ENCODE measurements at regions not wholly inside any gene's neighbourhood (a gene's known extent, or its start where the extent isn't known, plus 50 kb on each side); places are given as distances from the start of the nearest gene placed in this dataset.
"Not testable (repeated sequence)": the region's sequence is repeated elsewhere in the genome, so short reads cannot be mapped to it uniquely, and the experiment has no call there.

- no peaks in the 10 kb centered on the region for H3K27me3 Mint-ChIP-seq
- peaks cover 7% of the 10 kb centered on the region for H3K4me1 Mint-ChIP-seq (ENCODE audit: low read depth)
- intact Hi-C loops (cut with micrococcal nuclease): loop anchor here (10.0 kb wide), 1 partner anchor 69 kb away; no protein-coding TSS in a partner anchor
- no peak overlapping the region for H3K4me3 Mint-ChIP-seq
- H3K9me3 Mint-ChIP-seq: no peaks in the 10 kb centered on the region
- no peaks in the 10 kb centered on the region for H3K36me3 Mint-ChIP-seq (ENCODE audit: low read depth)
- no peak overlapping the region for H3K27ac Mint-ChIP-seq
Observed at GRCh38 chr3:17833786-17834559, 91.5 kb upstream of the TBC1D5 start.

GRCh38 chr3:17832016-17832415 is 89.6 kb upstream of the TBC1D5 start:
- H3K9me3 Mint-ChIP-seq: no peaks in the 10 kb centered on the region
- no peaks in the 10 kb centered on the region for H3K27me3 Mint-ChIP-seq
- H3K27ac Mint-ChIP-seq: no peak overlapping the region
- H3K4me3 Mint-ChIP-seq: no peak overlapping the region
- intact Hi-C loops (cut with micrococcal nuclease): loop anchor here (10.0 kb wide), 1 partner anchor 67 kb away; no protein-coding TSS in a partner anchor
- H3K4me1 Mint-ChIP-seq (ENCODE audit: low read depth): peaks cover 7% of the 10 kb centered on the region
- no peaks in the 10 kb centered on the region for H3K36me3 Mint-ChIP-seq (ENCODE audit: low read depth)

GRCh38 chr3:17831366-17831765 is 88.9 kb upstream of the TBC1D5 start:
- Mint-ChIP-seq H3K27me3 (no peaks in the 10 kb centered on the region), H3K9me3 (no peaks in the 10 kb centered on the region)
- intact Hi-C loops (cut with micrococcal nuclease): loop anchor here (10.0 kb wide), 1 partner anchor 67 kb away; no protein-coding TSS in a partner anchor

GRCh38 chr3:17830788-17831187 is 88.4 kb upstream of the TBC1D5 start:
- intact Hi-C loops (cut with micrococcal nuclease): loop anchor here (10.0 kb wide), 1 partner anchor 66 kb away; no protein-coding TSS in a partner anchor
- peaks cover 7% of the 10 kb centered on the region for H3K4me1 Mint-ChIP-seq (ENCODE audit: low read depth)
- no peak overlapping the region for H3K27ac Mint-ChIP-seq
- no peaks in the 10 kb centered on the region for H3K27me3 Mint-ChIP-seq
- no peaks in the 10 kb centered on the region for H3K9me3 Mint-ChIP-seq
- no peaks in the 10 kb centered on the region for H3K36me3 Mint-ChIP-seq (ENCODE audit: low read depth)
- no peak overlapping the region for H3K4me3 Mint-ChIP-seq

More at GRCh38 chr3:17831366-17831765, 88.9 kb upstream of the TBC1D5 start:
- H3K4me1 Mint-ChIP-seq (ENCODE audit: low read depth): peaks cover 7% of the 10 kb centered on the region
- H3K36me3 Mint-ChIP-seq (ENCODE audit: low read depth): no peaks in the 10 kb centered on the region
- no peak overlapping the region for H3K27ac Mint-ChIP-seq
- H3K4me3 Mint-ChIP-seq: no peak overlapping the region

GRCh38 chr3:17828388-17828787 is 86.0 kb upstream of the TBC1D5 start:
- H3K36me3 Mint-ChIP-seq (ENCODE audit: low read depth): no peaks in the 10 kb centered on the region

GRCh38 chr3:17825298-17825697 is 82.9 kb upstream of the TBC1D5 start:
- Mint-ChIP-seq H3K4me3 (no peak overlapping the region), H3K4me1 (ENCODE audit: low read depth) (no peaks in the 10 kb centered on the region), H3K36me3 (ENCODE audit: low read depth) (no peaks in the 10 kb centered on the region), H3K27me3 (no peaks in the 10 kb centered on the region), H3K9me3 (no peaks in the 10 kb centered on the region), H3K27ac (no peak overlapping the region)
- intact Hi-C loops (cut with micrococcal nuclease): no loop called here

More at GRCh38 chr3:17828388-17828787, 86.0 kb upstream of the TBC1D5 start:
- Mint-ChIP-seq H3K9me3 (no peaks in the 10 kb centered on the region), H3K27ac (no peak overlapping the region), H3K27me3 (no peaks in the 10 kb centered on the region), H3K4me3 (no peak overlapping the region), H3K4me1 (ENCODE audit: low read depth) (peaks cover 7% of the 10 kb centered on the region)
- intact Hi-C loops (cut with micrococcal nuclease): no loop called here

- no peak overlapping the region for H3K27ac Mint-ChIP-seq
- H3K4me3 Mint-ChIP-seq: no peak overlapping the region
- no peaks in the 10 kb centered on the region for H3K4me1 Mint-ChIP-seq (ENCODE audit: low read depth)
- H3K9me3 Mint-ChIP-seq: no peaks in the 10 kb centered on the region
- H3K36me3 Mint-ChIP-seq (ENCODE audit: low read depth): no peaks in the 10 kb centered on the region
- H3K27me3 Mint-ChIP-seq: no peaks in the 10 kb centered on the region
- intact Hi-C loops (cut with micrococcal nuclease): no loop called here
Observed at GRCh38 chr3:17823816-17824215, 81.4 kb upstream of the TBC1D5 start.

- Mint-ChIP-seq H3K4me3 (no peak overlapping the region), H3K27me3 (no peaks in the 10 kb centered on the region), H3K36me3 (ENCODE audit: low read depth) (no peaks in the 10 kb centered on the region), H3K27ac (no peak overlapping the region), H3K4me1 (ENCODE audit: low read depth) (no peaks in the 10 kb centered on the region), H3K9me3 (no peaks in the 10 kb centered on the region)
- intact Hi-C loops (cut with micrococcal nuclease): no loop called here
Observed at GRCh38 chr3:17823036-17823435, 80.6 kb upstream of the TBC1D5 start.

GRCh38 chr3:17820704-17821103 is 78.3 kb upstream of the TBC1D5 start:
- no peaks in the 10 kb centered on the region for H3K27me3 Mint-ChIP-seq
- H3K4me1 Mint-ChIP-seq (ENCODE audit: low read depth): no peaks in the 10 kb centered on the region
- H3K27ac Mint-ChIP-seq: no peak overlapping the region
- H3K9me3 Mint-ChIP-seq: no peaks in the 10 kb centered on the region
- no peaks in the 10 kb centered on the region for H3K36me3 Mint-ChIP-seq (ENCODE audit: low read depth)
- H3K4me3 Mint-ChIP-seq: no peak overlapping the region
- intact Hi-C loops (cut with micrococcal nuclease): no loop called here

GRCh38 chr3:17820275-17820674 is 77.8 kb upstream of the TBC1D5 start:
- H3K4me1 Mint-ChIP-seq (ENCODE audit: low read depth): no peaks in the 10 kb centered on the region
- no peak overlapping the region for H3K4me3 Mint-ChIP-seq
- H3K27ac Mint-ChIP-seq: no peak overlapping the region
- no peaks in the 10 kb centered on the region for H3K36me3 Mint-ChIP-seq (ENCODE audit: low read depth)
- H3K9me3 Mint-ChIP-seq: no peaks in the 10 kb centered on the region
- intact Hi-C loops (cut with micrococcal nuclease): no loop called here
- H3K27me3 Mint-ChIP-seq: no peaks in the 10 kb centered on the region

GRCh38 chr3:17817973-17818372 is 75.5 kb upstream of the TBC1D5 start:
- intact Hi-C loops (cut with micrococcal nuclease): not testable (repeated sequence)

GRCh38 chr3:17817545-17817944 is 75.1 kb upstream of the TBC1D5 start:
- Mint-ChIP-seq H3K9me3 (no peaks in the 10 kb centered on the region), H3K4me1 (ENCODE audit: low read depth) (no peaks in the 10 kb centered on the region), H3K27ac (no peak overlapping the region), H3K4me3 (no peak overlapping the region), H3K27me3 (no peaks in the 10 kb centered on the region), H3K36me3 (ENCODE audit: low read depth) (no peaks in the 10 kb centered on the region)
- intact Hi-C loops (cut with micrococcal nuclease): no loop called here

More at GRCh38 chr3:17817973-17818372, 75.5 kb upstream of the TBC1D5 start:
- H3K27me3 Mint-ChIP-seq; H3K27ac Mint-ChIP-seq; H3K9me3 Mint-ChIP-seq; H3K36me3 Mint-ChIP-seq (ENCODE audit: low read depth); H3K4me1 Mint-ChIP-seq (ENCODE audit: low read depth); H3K4me3 Mint-ChIP-seq: not testable (repeated sequence)

GRCh38 chr3:17816839-17817238 is 74.4 kb upstream of the TBC1D5 start:
- H3K9me3 Mint-ChIP-seq; H3K27ac Mint-ChIP-seq; H3K4me1 Mint-ChIP-seq (ENCODE audit: low read depth); intact Hi-C loops (cut with micrococcal nuclease); H3K27me3 Mint-ChIP-seq; H3K4me3 Mint-ChIP-seq; H3K36me3 Mint-ChIP-seq (ENCODE audit: low read depth): not testable (repeated sequence)

- H3K36me3 Mint-ChIP-seq (ENCODE audit: low read depth); intact Hi-C loops (cut with micrococcal nuclease); H3K4me1 Mint-ChIP-seq (ENCODE audit: low read depth); H3K4me3 Mint-ChIP-seq; H3K27ac Mint-ChIP-seq; H3K9me3 Mint-ChIP-seq; H3K27me3 Mint-ChIP-seq: not testable (repeated sequence)
Observed at GRCh38 chr3:17812328-17812727, 69.9 kb upstream of the TBC1D5 start.

GRCh38 chr3:17811646-17812045 is 69.2 kb upstream of the TBC1D5 start:
- Mint-ChIP-seq H3K4me3 (no peak overlapping the region), H3K9me3 (no peaks in the 10 kb centered on the region), H3K27me3 (no peaks in the 10 kb centered on the region), H3K27ac (no peak overlapping the region), H3K4me1 (ENCODE audit: low read depth) (peaks cover 5% of the 10 kb centered on the region), H3K36me3 (ENCODE audit: low read depth) (no peaks in the 10 kb centered on the region)
- intact Hi-C loops (cut with micrococcal nuclease): no loop called here
